ENCODE measurements at regions not wholly inside any gene's neighbourhood (a gene's known extent, or its start where the extent isn't known, plus 50 kb on each side); places are given as distances from the start of the nearest gene placed in this dataset.
"Not testable (repeated sequence)": the region's sequence is repeated elsewhere in the genome, so short reads cannot be mapped to it uniquely, and the experiment has no call there.

DNA sequence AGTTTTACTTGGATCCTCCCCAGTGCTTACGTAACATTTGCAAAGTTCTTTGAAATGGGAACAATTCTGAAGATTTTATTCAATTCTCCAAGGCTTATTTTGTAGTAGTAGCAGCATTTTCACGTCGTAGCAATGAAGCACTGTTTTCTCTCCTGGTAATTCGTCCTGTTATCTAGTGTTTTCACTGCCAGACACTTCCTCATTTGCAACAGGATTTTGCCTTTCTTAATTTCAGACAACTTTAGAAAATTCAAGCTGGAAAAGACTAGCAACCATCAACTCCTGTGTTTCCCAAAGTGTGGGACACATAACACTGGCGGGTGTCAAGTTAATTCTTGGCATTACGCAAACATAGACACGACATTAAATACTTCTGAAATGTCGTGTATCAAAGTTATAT, 131.6 kb downstream of the CHD9NB start:
- no peaks in the 10 kb centered on the region for H3K36me3 Mint-ChIP-seq
- no peak for DNase-seq
- H3K4me3 Mint-ChIP-seq: no peak overlapping the region
- H3K4me1 Mint-ChIP-seq: no peaks in the 10 kb centered on the region
- H3K27me3 Mint-ChIP-seq: no peaks in the 10 kb centered on the region
- CTCF ChIA-PET: no interaction called here
- H3K9me3 Mint-ChIP-seq: no peaks in the 10 kb centered on the region
- no peak overlapping the region for H3K27ac Mint-ChIP-seq

DNA sequence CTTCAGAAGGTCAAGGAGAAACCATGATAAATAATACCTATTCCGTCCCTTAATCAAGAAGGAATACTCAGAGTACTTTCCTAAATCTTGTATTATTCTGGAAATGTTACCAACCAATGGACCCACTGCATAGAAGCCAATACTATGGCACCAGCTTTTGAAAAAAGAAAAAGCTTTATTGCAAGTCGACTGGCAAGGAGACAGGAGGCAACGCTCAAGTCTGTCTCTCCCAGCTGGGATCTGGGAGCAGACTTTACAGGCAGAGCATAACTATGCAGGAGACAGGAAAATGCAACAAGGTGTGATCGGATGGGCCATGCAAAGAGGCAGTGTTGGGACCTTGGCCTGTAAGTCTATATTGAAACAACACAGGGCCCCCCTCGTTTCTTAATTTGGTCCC, 132.4 kb downstream of the CHD9NB start:
- Mint-ChIP-seq H3K9me3 (no peaks in the 10 kb centered on the region), H3K4me1 (no peaks in the 10 kb centered on the region), H3K4me3 (no peak overlapping the region), H3K27ac (no peak overlapping the region), H3K27me3 (no peaks in the 10 kb centered on the region), H3K36me3 (no peaks in the 10 kb centered on the region)
- CTCF ChIA-PET: no interaction called here
- DNase-seq: no peak

- Mint-ChIP-seq H3K9me3 (no peaks in the 10 kb centered on the region), H3K36me3 (no peaks in the 10 kb centered on the region), H3K4me3 (no peak overlapping the region), H3K4me1 (no peaks in the 10 kb centered on the region), H3K27me3 (no peaks in the 10 kb centered on the region), H3K27ac (no peak overlapping the region)
- CTCF ChIA-PET: no interaction called here
- DNase-seq: no peak
Measured at GRCh38 chr16:52914428-52914827, 138.3 kb downstream of the CHD9NB start.

- Mint-ChIP-seq H3K9me3 (no peaks in the 10 kb centered on the region), H3K4me3 (no peak overlapping the region), H3K36me3 (no peaks in the 10 kb centered on the region), H3K27me3 (no peaks in the 10 kb centered on the region), H3K4me1 (no peaks in the 10 kb centered on the region), H3K27ac (no peak overlapping the region)
- CTCF ChIA-PET: interaction anchor here (1.5 to 3.3 kb wide), 2 partner anchors 37 to 721 kb away, joined by 3 to 21 read pairs; no protein-coding TSS in a partner anchor
- peak; percentile 50 for DNase-seq
Measured at GRCh38 chr16:52912565-52913173, 140.0 kb downstream of the CHD9NB start.

DNA sequence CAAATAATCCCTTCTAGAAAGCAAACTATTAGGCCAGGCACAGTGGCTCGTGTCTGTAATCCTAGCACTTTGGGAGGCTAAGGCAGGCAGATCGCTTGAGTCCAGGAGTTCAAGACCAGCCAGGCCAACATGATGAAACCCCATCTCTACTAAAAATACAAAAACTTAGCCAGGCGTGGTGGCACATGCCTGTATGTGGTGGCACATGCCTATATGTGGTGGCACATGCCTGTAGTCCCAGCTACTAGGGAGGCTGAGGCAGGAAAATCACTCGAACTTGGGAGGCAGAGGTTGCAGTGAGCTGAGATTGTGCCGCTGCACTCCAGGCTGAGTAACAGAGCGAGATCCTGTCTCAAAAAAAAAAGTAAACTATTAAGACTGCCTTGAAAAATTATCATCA, 144.6 kb downstream of the CHD9NB start:
- H3K9me3 Mint-ChIP-seq, DNase-seq, H3K4me1 Mint-ChIP-seq, H3K36me3 Mint-ChIP-seq, CTCF ChIA-PET, H3K27me3 Mint-ChIP-seq, H3K4me3 Mint-ChIP-seq, H3K27ac Mint-ChIP-seq: not testable (repeated sequence)

DNA sequence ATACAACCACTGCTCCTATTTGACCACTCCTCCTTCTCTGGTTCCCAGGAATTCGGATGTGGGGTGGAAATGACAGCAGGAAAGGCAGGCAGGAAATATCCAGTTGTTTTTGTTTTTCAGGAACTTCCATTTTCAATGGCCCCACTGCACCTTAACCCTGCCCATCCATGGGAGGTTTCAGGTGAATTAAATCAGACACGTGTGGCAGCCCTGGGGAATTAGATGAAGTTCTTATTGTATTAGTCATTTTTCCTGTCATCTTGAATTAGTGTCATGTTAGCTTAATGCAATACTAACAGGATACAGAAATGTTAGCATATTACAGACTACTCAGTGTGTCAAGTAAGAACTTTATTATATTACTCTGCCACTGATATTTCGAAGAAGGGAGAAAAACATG, 146.4 kb downstream of the CHD9NB start:
- Mint-ChIP-seq H3K4me1 (no peaks in the 10 kb centered on the region), H3K36me3 (no peaks in the 10 kb centered on the region), H3K27me3 (no peaks in the 10 kb centered on the region), H3K4me3 (no peak overlapping the region), H3K9me3 (no peaks in the 10 kb centered on the region), H3K27ac (no peak overlapping the region)
- DNase-seq: no peak
- CTCF ChIA-PET: no interaction called here

GRCh38 chr16:52896478-52897164, 156.1 kb downstream of the CHD9NB start:
- CTCF ChIA-PET: interaction anchor here (0.7 kb wide), 1 partner anchor 705 kb away, joined by 3 read pairs; no protein-coding TSS in a partner anchor
- no peaks in the 10 kb centered on the region for H3K4me1 Mint-ChIP-seq
- peaks cover 3% of the 10 kb centered on the region for H3K9me3 Mint-ChIP-seq

GRCh38 chr16:52874042-52874441, 178.7 kb downstream of the CHD9NB start:
- no peak overlapping the region for H3K27ac Mint-ChIP-seq
- H3K27me3 Mint-ChIP-seq: no peaks in the 10 kb centered on the region
- no peaks in the 10 kb centered on the region for H3K9me3 Mint-ChIP-seq
- no peak overlapping the region for H3K4me3 Mint-ChIP-seq
- no peak for DNase-seq
- no peaks in the 10 kb centered on the region for H3K4me1 Mint-ChIP-seq
- H3K36me3 Mint-ChIP-seq: no peaks in the 10 kb centered on the region
- CTCF ChIA-PET: no interaction called here

More at GRCh38 chr16:52896478-52897164, 156.1 kb downstream of the CHD9NB start:
- Mint-ChIP-seq H3K27me3 (no peaks in the 10 kb centered on the region), H3K4me3 (no peak overlapping the region), H3K36me3 (no peaks in the 10 kb centered on the region), H3K27ac (no peak overlapping the region)
- DNase-seq: no peak

DNA sequence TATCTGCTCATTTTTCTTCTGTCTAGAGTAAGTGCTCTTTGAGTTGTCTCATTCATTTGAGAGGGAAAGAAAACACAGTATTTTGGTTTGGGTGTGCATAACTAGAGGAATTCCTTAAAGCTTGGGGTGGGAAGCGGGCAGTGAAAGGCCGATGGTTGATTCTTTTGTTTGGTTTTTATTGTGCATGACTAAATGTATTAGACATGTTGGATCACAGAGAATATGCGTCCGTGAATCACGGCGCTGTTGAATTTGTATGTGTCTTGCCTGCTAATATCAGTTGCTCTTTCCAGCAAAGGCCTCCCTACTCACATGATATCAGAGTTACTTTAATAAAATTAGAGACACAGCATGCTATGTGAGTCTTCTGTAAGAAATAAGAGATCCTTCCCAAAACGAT, 180.0 kb downstream of the CHD9NB start:
- Mint-ChIP-seq H3K4me3 (no peak overlapping the region), H3K27me3 (no peaks in the 10 kb centered on the region), H3K4me1 (no peaks in the 10 kb centered on the region), H3K36me3 (no peaks in the 10 kb centered on the region), H3K27ac (no peak overlapping the region), H3K9me3 (no peaks in the 10 kb centered on the region)
- CTCF ChIA-PET: no interaction called here
- no peak for DNase-seq

- H3K9me3 Mint-ChIP-seq: no peaks in the 10 kb centered on the region
- H3K27me3 Mint-ChIP-seq: no peaks in the 10 kb centered on the region
- no peak for DNase-seq
- no peaks in the 10 kb centered on the region for H3K36me3 Mint-ChIP-seq
- H3K27ac Mint-ChIP-seq: no peak overlapping the region
- H3K4me3 Mint-ChIP-seq: no peak overlapping the region
- CTCF ChIA-PET: interaction anchor here (0.6 kb wide), 1 partner anchor 570 kb away, joined by 3 read pairs; no protein-coding TSS in a partner anchor
- H3K4me1 Mint-ChIP-seq: no peaks in the 10 kb centered on the region
Measured at GRCh38 chr16:52871481-52871880, 181.2 kb downstream of the CHD9NB start.

GRCh38 chr16:52869243-52869642, 183.5 kb downstream of the CHD9NB start:
- no peak overlapping the region for H3K27ac Mint-ChIP-seq
- DNase-seq: no peak
- H3K4me1 Mint-ChIP-seq: no peaks in the 10 kb centered on the region
- H3K36me3 Mint-ChIP-seq: no peaks in the 10 kb centered on the region
- no peaks in the 10 kb centered on the region for H3K9me3 Mint-ChIP-seq
- CTCF ChIA-PET: no interaction called here
- H3K4me3 Mint-ChIP-seq: no peak overlapping the region
- no peaks in the 10 kb centered on the region for H3K27me3 Mint-ChIP-seq

- H3K27ac Mint-ChIP-seq: no peak overlapping the region
- no peaks in the 10 kb centered on the region for H3K9me3 Mint-ChIP-seq
- DNase-seq: no peak
- no peaks in the 10 kb centered on the region for H3K4me1 Mint-ChIP-seq
- H3K27me3 Mint-ChIP-seq: no peaks in the 10 kb centered on the region
- H3K36me3 Mint-ChIP-seq: no peaks in the 10 kb centered on the region
- CTCF ChIA-PET: no interaction called here
- no peak overlapping the region for H3K4me3 Mint-ChIP-seq
Measured at GRCh38 chr16:52863000-52863399, 189.7 kb downstream of the CHD9NB start.

- CTCF ChIA-PET: no interaction called here
- no peak overlapping the region for H3K27ac Mint-ChIP-seq
- no peak for DNase-seq
- no peaks in the 10 kb centered on the region for H3K4me1 Mint-ChIP-seq
- no peaks in the 10 kb centered on the region for H3K36me3 Mint-ChIP-seq
- no peaks in the 10 kb centered on the region for H3K9me3 Mint-ChIP-seq
- H3K4me3 Mint-ChIP-seq: no peak overlapping the region
- no peaks in the 10 kb centered on the region for H3K27me3 Mint-ChIP-seq
Measured at GRCh38 chr16:52861614-52862022, 191.1 kb downstream of the CHD9NB start.

- H3K36me3 Mint-ChIP-seq: no peaks in the 10 kb centered on the region
- peaks cover 15% of the 10 kb centered on the region for H3K9me3 Mint-ChIP-seq
- no peak for DNase-seq
- no peak overlapping the region for H3K27ac Mint-ChIP-seq
- H3K4me3 Mint-ChIP-seq: no peak overlapping the region
- no peaks in the 10 kb centered on the region for H3K27me3 Mint-ChIP-seq
- CTCF ChIA-PET: no interaction called here
- no peaks in the 10 kb centered on the region for H3K4me1 Mint-ChIP-seq
Measured at GRCh38 chr16:52855463-52855862, 197.2 kb downstream of the CHD9NB start.

DNA sequence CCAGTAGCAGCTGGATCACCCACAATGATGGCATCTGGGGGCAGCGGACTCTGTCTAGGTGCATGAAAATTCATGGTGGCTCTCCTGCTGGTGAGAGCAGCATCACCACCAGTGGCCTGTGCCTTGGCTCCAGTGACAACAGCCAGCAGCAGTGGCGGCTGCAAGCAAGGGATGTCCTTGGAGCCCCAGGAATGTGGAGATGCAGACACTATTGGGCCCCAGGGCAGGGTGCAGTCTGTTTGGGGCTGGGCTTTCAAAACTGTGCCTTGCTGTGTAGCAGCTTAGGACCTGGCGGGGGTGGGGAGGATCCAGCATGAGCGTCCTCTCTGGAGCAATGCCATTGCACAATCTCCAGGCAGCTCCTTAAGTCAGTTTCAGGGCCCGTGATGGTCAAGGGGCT, 199.7 kb downstream of the CHD9NB start:
- CTCF ChIA-PET: no interaction called here
- no peak overlapping the region for H3K27ac Mint-ChIP-seq
- DNase-seq: no peak

More for the DNA sequence above, 199.7 kb downstream of the CHD9NB start:
- Mint-ChIP-seq H3K27me3 (no peaks in the 10 kb centered on the region), H3K9me3 (peaks cover 15% of the 10 kb centered on the region), H3K4me1 (no peaks in the 10 kb centered on the region), H3K4me3 (no peak overlapping the region), H3K36me3 (no peaks in the 10 kb centered on the region)

Data from activated naive CD4-positive, alpha-beta T cell treated with anti-CD3 and anti-CD28 coated beads, Interleukin-2, amount 10 ng/mL, durations not matched to agents 7 days and 5 days (primary cell).